Panc1 (cell line): ENCODE measurements at regions not wholly inside any gene's neighbourhood (a gene's known extent, or its start where the extent isn't known, plus 50 kb on each side); places are given as distances from the start of the nearest gene placed in this dataset.

Source experiments
- ATAC-seq: fragments of 200-7000 bp; cut with Tn5 transposase; 2 replicates; pipeline ENCODE4 v1.9.1; 2020; ENCODE audit warnings: mild to moderate bottlenecking, moderate library complexity
- BruUV-seq: library from RNA; stranded (reverse); fragments of 400-500 nt; replicated peaks from 2 replicates; lab custom pipeline; 2021; lab: Mats Ljungman, UMichigan
- CTCF ChIA-PET: fragments of 300-600 bp; sonication (Branson Sonifier 250); formaldehyde crosslinking; loops from one replicate; lab custom pipeline; 2022; ENCODE audit warnings: antibody characterized with exemption; lab: Charles Lee
- POLR2A ChIA-PET: fragments of 300-600 bp; sonication (Branson Sonifier 250); formaldehyde crosslinking; loops from one replicate; lab custom pipeline; 2022; ENCODE audit warnings: antibody characterized with exemption; lab: Charles Lee
- DNase-seq: peaks from one replicate; pipeline ENCODE4 v3.0.0-alpha.2; 2010; ENCODE audit warnings: low read depth, low spot score
- H3K27ac ChIP-seq: 2 replicates; pipeline ENCODE4 v1.5.1; 2011; ENCODE audit warnings: mild to moderate bottlenecking, low read length, inconsistent platforms
- H3K27me3 ChIP-seq: fragments of 200-500 bp; sonication (Bioruptor generic); 2 replicates; pipeline ENCODE4 v1.6.0; 2014; ENCODE audit warnings: low read length, inconsistent platforms; ENCODE audit not compliant: control insufficient read depth, insufficient read depth
- H3K36me3 ChIP-seq: fragments of 200-500 bp; sonication (Bioruptor generic); 2 replicates; pipeline ENCODE4 v1.5.1; 2014; ENCODE audit warnings: inconsistent platforms, mild to moderate bottlenecking, low read length, moderate library complexity; ENCODE audit not compliant: control insufficient read depth, insufficient read depth
- H3K4me1 ChIP-seq: 2 replicates; pipeline ENCODE4 v1.5.1; 2011; ENCODE audit warnings: inconsistent platforms, mild to moderate bottlenecking, low read length, moderate library complexity; ENCODE audit not compliant: control insufficient read depth, insufficient read depth
- H3K4me3 ChIP-seq, 2 experiments: 2 replicates each; pipeline ENCODE4 v1.5.1; 2011 to 2012; ENCODE audit warnings: low read depth in 2 of 2, low read length in 2 of 2, mild to moderate bottlenecking in 2 of 2, inconsistent platforms in 1 of 2, moderate library complexity in 1 of 2
- H3K9me3 ChIP-seq: fragments of 200-500 bp; sonication (Bioruptor generic); 2 replicates; pipeline ENCODE4 v1.5.1; 2014; ENCODE audit warnings: low read depth, mild to moderate bottlenecking, inconsistent platforms, low read length, moderate library complexity; ENCODE audit not compliant: control insufficient read depth, insufficient read depth
- POLR2AphosphoS5 ChIP-seq: IDR thresholded peaks from 2 replicates; pipeline ENCODE4 v1.6.1; 2012; ENCODE audit warnings: mild to moderate bottlenecking, low read depth, low read length, moderate library complexity
- SIN3A ChIP-seq: IDR thresholded peaks from 2 replicates; pipeline ENCODE4 v1.6.1; 2012; ENCODE audit warnings: low read depth, mild to moderate bottlenecking, low read length, moderate library complexity, borderline replicate concordance; ENCODE audit not compliant: insufficient read depth
- TCF7L2 ChIP-seq: IDR thresholded peaks from 2 replicates; pipeline ENCODE4 v1.6.1; 2011; ENCODE audit warnings: mild to moderate bottlenecking, low read depth, low read length, inconsistent platforms
- in situ Hi-C: cut with HindIII; loops from 2 replicates; pipeline ENCODE4 v1.10.0; 2016; ENCODE audit warnings: low sequenced_read_pairs, low pct_unique_long_range_greater_than_20kb
- intact Hi-C: fragments of 100-400 bp; cut with micrococcal nuclease; formaldehyde crosslinking; loops from one replicate; pipeline ENCODE4 v1.10.0; 2022; ENCODE audit not compliant: unreplicated experiment
- TF ChIP-seq, protein P1 (sequence below), 2 experiments: IDR thresholded peaks; 2 replicates each; pipeline ENCODE4 v1.6.1; 2011 to 2012; ENCODE audit warnings: low read depth in 2 of 2, control low read depth in 1 of 2, low read length in 1 of 2, mild to moderate bottlenecking in 1 of 2, moderate library complexity in 1 of 2; ENCODE audit not compliant: insufficient read depth in 1 of 2
- TF ChIP-seq, protein P2 (sequence below): fragments of 450-650 bp; IDR thresholded peaks from 2 replicates; pipeline ENCODE4 v1.5.1; 2017; ENCODE audit warnings: mild to moderate bottlenecking

- CTCF ChIA-PET: no interaction called here
Measured at GRCh38 chr19:32273483-32273882, 71.9 kb upstream of the ZNF507 start.

DNA sequence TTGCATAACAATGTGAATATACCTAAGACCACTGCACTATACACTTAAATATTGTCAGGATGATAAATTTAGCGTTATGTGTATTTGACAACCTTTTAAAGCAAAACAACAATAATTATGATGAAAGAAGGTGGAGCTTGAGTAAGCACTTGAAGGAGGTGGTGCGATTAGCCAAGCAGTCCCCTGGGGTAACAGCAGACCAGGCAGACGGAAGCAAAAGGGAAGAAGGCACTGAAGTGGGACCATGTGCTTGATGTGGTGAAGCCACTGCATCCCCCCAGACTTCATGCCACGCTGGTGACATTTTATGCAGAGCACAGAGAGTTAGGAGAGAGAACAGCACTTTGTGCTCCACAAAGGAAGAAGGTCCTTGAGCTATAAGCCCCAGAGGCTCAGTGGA is 58.3 kb upstream of the ZNF507 start:
- Histone ChIP-seq H3K27me3 (peaks cover 5% of the 10 kb centered on the region), H3K9me3 (no peaks in the 10 kb centered on the region), H3K27ac (no peak overlapping the region), H3K36me3 (no peaks in the 10 kb centered on the region), H3K4me3 (no peak overlapping the region), H3K4me1 (no peaks in the 10 kb centered on the region)
- ChIA-PET CTCF (interaction anchor here (1.1 kb wide), 1 partner anchor 283 kb away, joined by 5 read pairs; no protein-coding TSS in a partner anchor), POLR2A (interaction anchor here (0.6 kb wide), 1 partner anchor 174 kb away, joined by 3 read pairs; no protein-coding TSS in a partner anchor)
- in situ Hi-C loops: no loop called here
- ATAC-seq (no peak), DNase-seq (no peak)
- intact Hi-C loops: loop anchor here (10.0 kb wide), 1 partner anchor 278 kb away; no protein-coding TSS in a partner anchor
- BruUV-seq: no TSS peak
- no peak for TF ChIP-seq TCF7L2
- TF ChIP-seq, protein P1, sequence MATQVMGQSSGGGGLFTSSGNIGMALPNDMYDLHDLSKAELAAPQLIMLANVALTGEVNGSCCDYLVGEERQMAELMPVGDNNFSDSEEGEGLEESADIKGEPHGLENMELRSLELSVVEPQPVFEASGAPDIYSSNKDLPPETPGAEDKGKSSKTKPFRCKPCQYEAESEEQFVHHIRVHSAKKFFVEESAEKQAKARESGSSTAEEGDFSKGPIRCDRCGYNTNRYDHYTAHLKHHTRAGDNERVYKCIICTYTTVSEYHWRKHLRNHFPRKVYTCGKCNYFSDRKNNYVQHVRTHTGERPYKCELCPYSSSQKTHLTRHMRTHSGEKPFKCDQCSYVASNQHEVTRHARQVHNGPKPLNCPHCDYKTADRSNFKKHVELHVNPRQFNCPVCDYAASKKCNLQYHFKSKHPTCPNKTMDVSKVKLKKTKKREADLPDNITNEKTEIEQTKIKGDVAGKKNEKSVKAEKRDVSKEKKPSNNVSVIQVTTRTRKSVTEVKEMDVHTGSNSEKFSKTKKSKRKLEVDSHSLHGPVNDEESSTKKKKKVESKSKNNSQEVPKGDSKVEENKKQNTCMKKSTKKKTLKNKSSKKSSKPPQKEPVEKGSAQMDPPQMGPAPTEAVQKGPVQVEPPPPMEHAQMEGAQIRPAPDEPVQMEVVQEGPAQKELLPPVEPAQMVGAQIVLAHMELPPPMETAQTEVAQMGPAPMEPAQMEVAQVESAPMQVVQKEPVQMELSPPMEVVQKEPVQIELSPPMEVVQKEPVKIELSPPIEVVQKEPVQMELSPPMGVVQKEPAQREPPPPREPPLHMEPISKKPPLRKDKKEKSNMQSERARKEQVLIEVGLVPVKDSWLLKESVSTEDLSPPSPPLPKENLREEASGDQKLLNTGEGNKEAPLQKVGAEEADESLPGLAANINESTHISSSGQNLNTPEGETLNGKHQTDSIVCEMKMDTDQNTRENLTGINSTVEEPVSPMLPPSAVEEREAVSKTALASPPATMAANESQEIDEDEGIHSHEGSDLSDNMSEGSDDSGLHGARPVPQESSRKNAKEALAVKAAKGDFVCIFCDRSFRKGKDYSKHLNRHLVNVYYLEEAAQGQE (IDR thresholded peaks at IDR 0.05; ENCODE audit: insufficient read depth in 1 of 2, low read depth in 2 of 2, low read length in 1 of 2): no peak
- TF ChIP-seq POLR2AphosphoS5: no peak
- TF ChIP-seq SIN3A: no peak
- TF ChIP-seq, protein P2, sequence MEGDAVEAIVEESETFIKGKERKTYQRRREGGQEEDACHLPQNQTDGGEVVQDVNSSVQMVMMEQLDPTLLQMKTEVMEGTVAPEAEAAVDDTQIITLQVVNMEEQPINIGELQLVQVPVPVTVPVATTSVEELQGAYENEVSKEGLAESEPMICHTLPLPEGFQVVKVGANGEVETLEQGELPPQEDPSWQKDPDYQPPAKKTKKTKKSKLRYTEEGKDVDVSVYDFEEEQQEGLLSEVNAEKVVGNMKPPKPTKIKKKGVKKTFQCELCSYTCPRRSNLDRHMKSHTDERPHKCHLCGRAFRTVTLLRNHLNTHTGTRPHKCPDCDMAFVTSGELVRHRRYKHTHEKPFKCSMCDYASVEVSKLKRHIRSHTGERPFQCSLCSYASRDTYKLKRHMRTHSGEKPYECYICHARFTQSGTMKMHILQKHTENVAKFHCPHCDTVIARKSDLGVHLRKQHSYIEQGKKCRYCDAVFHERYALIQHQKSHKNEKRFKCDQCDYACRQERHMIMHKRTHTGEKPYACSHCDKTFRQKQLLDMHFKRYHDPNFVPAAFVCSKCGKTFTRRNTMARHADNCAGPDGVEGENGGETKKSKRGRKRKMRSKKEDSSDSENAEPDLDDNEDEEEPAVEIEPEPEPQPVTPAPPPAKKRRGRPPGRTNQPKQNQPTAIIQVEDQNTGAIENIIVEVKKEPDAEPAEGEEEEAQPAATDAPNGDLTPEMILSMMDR: no peak

More at GRCh38 chr19:32273483-32273882, 71.9 kb upstream of the ZNF507 start:
- intact Hi-C loops (no loop called here), in situ Hi-C loops (no loop called here)
- no peak overlapping the region for H3K27ac ChIP-seq
- no peak for TF ChIP-seq SIN3A
- no peak for TF ChIP-seq TCF7L2
- no peak for TF ChIP-seq POLR2AphosphoS5
- TF ChIP-seq, protein P2: no peak
- TF ChIP-seq, protein P1 (IDR thresholded peaks at IDR 0.05; ENCODE audit: insufficient read depth in 1 of 2, low read depth in 2 of 2, low read length in 1 of 2): no peak
- POLR2A ChIA-PET: no interaction called here
- H3K4me1 ChIP-seq: no peaks in the 10 kb centered on the region
- no peak for ATAC-seq
- no TSS peak for BruUV-seq
- H3K27me3 ChIP-seq: peaks cover 5% of the 10 kb centered on the region
- DNase-seq: no peak
- H3K36me3 ChIP-seq: no peaks in the 10 kb centered on the region
- no peaks in the 10 kb centered on the region for H3K9me3 ChIP-seq
- no peak overlapping the region for H3K4me3 ChIP-seq
